Fibroblast of lung (primary cell): ENCODE measurements at regions not wholly inside any gene's neighbourhood (a gene's known extent, or its start where the extent isn't known, plus 50 kb on each side); places are given as distances from the start of the nearest gene placed in this dataset.

Source experiments
- DNase-seq, 2 donors: peaks; one replicate each; pipeline versions ENCODE4 v3.0.0 to v3.0.0-alpha.2; 2010; ENCODE audit warnings: low read depth in 2 of 2
- H2AFZ ChIP-seq: 2 replicates; pipeline ENCODE4 v1.5.1; 2012; ENCODE audit warnings: low read length, control low read depth, inconsistent platforms
- H3K27ac ChIP-seq: 2 replicates; pipeline ENCODE4 v1.5.1; 2011; ENCODE audit warnings: low read length, control low read depth; ENCODE audit not compliant: insufficient read depth
- H3K27me3 ChIP-seq: 2 replicates; pipeline ENCODE4 v1.5.1; 2011; ENCODE audit warnings: mild to moderate bottlenecking, low read length; ENCODE audit not compliant: control insufficient read depth, insufficient read depth
- H3K36me3 ChIP-seq: 2 replicates; pipeline ENCODE4 v1.5.1; 2011; ENCODE audit warnings: low read length; ENCODE audit not compliant: control insufficient read depth, insufficient read depth
- H3K4me1 ChIP-seq: 2 replicates; pipeline ENCODE4 v1.5.1; 2011; ENCODE audit warnings: low read length; ENCODE audit not compliant: control insufficient read depth, insufficient read depth; ENCODE audit errors: extremely low read depth
- H3K4me2 ChIP-seq: 2 replicates; pipeline ENCODE4 v1.5.1; 2011; ENCODE audit warnings: low read length, control low read depth; ENCODE audit not compliant: insufficient read depth; ENCODE audit errors: extremely low read depth
- H3K4me3 ChIP-seq, 4 experiments: fragments of 200-600 bp in 1 of 4; sonication (generic) in 1 of 4; replicated peaks in 1 of 4; 2 replicates each; pipeline ENCODE4 v1.5.1; 2011 to 2016; ENCODE audit warnings: low read length in 4 of 4, low read depth in 3 of 4, mild to moderate bottlenecking in 3 of 4, control low read depth in 2 of 4, inconsistent platforms in 1 of 4, mixed read lengths in 1 of 4; ENCODE audit not compliant: insufficient read depth in 1 of 4; ENCODE audit errors: control extremely low read depth in 1 of 4
- H3K79me2 ChIP-seq: 2 replicates; pipeline ENCODE4 v1.5.1; 2012; ENCODE audit warnings: mild to moderate bottlenecking, low read length, inconsistent platforms; ENCODE audit not compliant: control insufficient read depth, insufficient read depth
- H3K9ac ChIP-seq: 2 replicates; pipeline ENCODE4 v1.5.1; 2011; ENCODE audit warnings: mild to moderate bottlenecking, low read length, control low read depth; ENCODE audit not compliant: insufficient read depth
- H3K9me3 ChIP-seq: 2 replicates; pipeline ENCODE4 v1.5.1; 2012; ENCODE audit warnings: low read depth, low read length; ENCODE audit not compliant: control insufficient read depth, insufficient read depth
- H4K20me1 ChIP-seq: 2 replicates; pipeline ENCODE4 v1.5.1; 2011; ENCODE audit warnings: low read length; ENCODE audit not compliant: control insufficient read depth, insufficient read depth; ENCODE audit errors: extremely low read depth
- CTCF ChIP-seq, 2 donors: IDR thresholded peaks in 1 of 2; conservative IDR thresholded peaks in 1 of 2; 1 replicate in 1 of 2; 2 replicates in 1 of 2; pipeline ENCODE4 v1.5.1; 2011 to 2012; ENCODE audit warnings: low read length in 2 of 2, control low read depth in 1 of 2, inconsistent platforms in 1 of 2, low read depth in 1 of 2, mild to moderate bottlenecking in 1 of 2
- EZH2 ChIP-seq: IDR thresholded peaks from 2 replicates; pipeline ENCODE4 v1.5.1; 2012; ENCODE audit warnings: low read length, control low read depth, mild to moderate bottlenecking; ENCODE audit errors: missing control alignments

GRCh38 chr3:104989878-104990277, 376.8 kb upstream of the ALCAM start:
- H3K9me3 ChIP-seq: no peaks in the 10 kb centered on the region
- H4K20me1 ChIP-seq: no peaks in the 10 kb centered on the region
- H3K4me3 ChIP-seq: no peak overlapping the region
- no peaks in the 10 kb centered on the region for H3K79me2 ChIP-seq
- peak in 1 of 2 donors; percentile 10 for DNase-seq
- H3K27me3 ChIP-seq: no peaks in the 10 kb centered on the region
- no peak for TF ChIP-seq CTCF (conservative IDR thresholded peaks at IDR 0.05 in 1 of 2, IDR thresholded peaks at IDR 0.05 in 1 of 2; ENCODE audit: low read depth in 1 of 2, low read length in 2 of 2)
- no peak for TF ChIP-seq EZH2
- H3K4me2 ChIP-seq: no peak overlapping the region
- H3K4me1 ChIP-seq: no peaks in the 10 kb centered on the region
- H3K27ac ChIP-seq: no peak overlapping the region
- H3K36me3 ChIP-seq: no peaks in the 10 kb centered on the region
- no peak overlapping the region for H2AFZ ChIP-seq
- no peak overlapping the region for H3K9ac ChIP-seq

DNA sequence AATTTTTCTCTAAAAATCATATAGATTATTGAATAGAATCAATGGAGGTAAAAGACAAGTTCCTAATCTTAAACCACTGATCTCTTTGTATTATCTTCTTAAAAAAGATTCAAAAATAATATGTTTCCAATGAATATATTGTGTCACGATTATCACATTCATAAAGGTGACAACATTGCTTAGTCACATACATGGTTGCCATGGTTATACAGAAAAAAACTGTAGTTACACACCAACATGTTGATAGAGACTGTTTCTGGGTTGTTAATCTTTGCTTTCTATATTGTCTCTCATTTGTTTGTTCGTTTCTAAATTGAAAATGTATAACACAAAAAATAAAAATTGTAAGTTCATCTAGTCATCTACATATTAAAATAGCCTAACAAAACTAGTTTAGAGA, 376.0 kb upstream of the ALCAM start:
- no peaks in the 10 kb centered on the region for H3K79me2 ChIP-seq

DNA sequence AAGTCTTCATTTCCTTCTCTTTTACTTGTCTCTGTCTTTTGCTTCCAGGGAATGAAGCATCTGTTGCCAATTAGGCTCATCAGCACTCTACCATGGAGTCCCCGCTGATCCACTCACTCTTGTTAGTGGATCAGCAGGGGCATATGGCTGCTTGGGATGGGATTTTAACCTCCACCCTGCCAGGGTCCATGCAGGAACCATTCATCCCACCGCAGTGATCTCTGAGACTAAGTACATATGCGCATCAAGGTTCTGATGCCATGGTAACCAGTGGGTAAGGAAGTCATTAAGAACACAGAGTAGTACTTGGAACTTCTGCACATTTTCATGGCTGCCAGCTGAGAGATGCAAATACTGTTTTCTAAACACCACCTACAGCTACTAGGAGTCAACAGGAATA, 374.0 kb upstream of the ALCAM start:
- Histone ChIP-seq H3K4me1 (no peaks in the 10 kb centered on the region), H3K27me3 (no peaks in the 10 kb centered on the region), H3K79me2 (no peaks in the 10 kb centered on the region), H3K4me2 (no peak overlapping the region), H2AFZ (no peak overlapping the region), H3K36me3 (no peaks in the 10 kb centered on the region), H4K20me1 (no peaks in the 10 kb centered on the region), H3K4me3 (no peak overlapping the region), H3K9me3 (no peaks in the 10 kb centered on the region), H3K27ac (no peak overlapping the region), H3K9ac (no peak overlapping the region)
- TF ChIP-seq EZH2: no peak
- no peak for DNase-seq

More for the DNA sequence above, 376.0 kb upstream of the ALCAM start:
- Histone ChIP-seq H3K4me1 (no peaks in the 10 kb centered on the region), H3K9me3 (no peaks in the 10 kb centered on the region), H3K27me3 (no peaks in the 10 kb centered on the region), H2AFZ (no peak overlapping the region), H4K20me1 (no peaks in the 10 kb centered on the region), H3K27ac (no peak overlapping the region), H3K4me3 (no peak overlapping the region), H3K4me2 (no peak overlapping the region), H3K36me3 (no peaks in the 10 kb centered on the region), H3K9ac (no peak overlapping the region)
- DNase-seq: no peak
- TF ChIP-seq EZH2 (no peak), CTCF (conservative IDR thresholded peaks at IDR 0.05 in 1 of 2, IDR thresholded peaks at IDR 0.05 in 1 of 2; ENCODE audit: low read depth in 1 of 2, low read length in 2 of 2) (no peak)
